ENCODE measurements at regions not wholly inside any gene's neighbourhood (a gene's known extent, or its start where the extent isn't known, plus 50 kb on each side); places are given as distances from the start of the nearest gene placed in this dataset.
A peak's percentile ranks its signal among the peaks of the same experiment; 100 is the strongest.

DNA sequence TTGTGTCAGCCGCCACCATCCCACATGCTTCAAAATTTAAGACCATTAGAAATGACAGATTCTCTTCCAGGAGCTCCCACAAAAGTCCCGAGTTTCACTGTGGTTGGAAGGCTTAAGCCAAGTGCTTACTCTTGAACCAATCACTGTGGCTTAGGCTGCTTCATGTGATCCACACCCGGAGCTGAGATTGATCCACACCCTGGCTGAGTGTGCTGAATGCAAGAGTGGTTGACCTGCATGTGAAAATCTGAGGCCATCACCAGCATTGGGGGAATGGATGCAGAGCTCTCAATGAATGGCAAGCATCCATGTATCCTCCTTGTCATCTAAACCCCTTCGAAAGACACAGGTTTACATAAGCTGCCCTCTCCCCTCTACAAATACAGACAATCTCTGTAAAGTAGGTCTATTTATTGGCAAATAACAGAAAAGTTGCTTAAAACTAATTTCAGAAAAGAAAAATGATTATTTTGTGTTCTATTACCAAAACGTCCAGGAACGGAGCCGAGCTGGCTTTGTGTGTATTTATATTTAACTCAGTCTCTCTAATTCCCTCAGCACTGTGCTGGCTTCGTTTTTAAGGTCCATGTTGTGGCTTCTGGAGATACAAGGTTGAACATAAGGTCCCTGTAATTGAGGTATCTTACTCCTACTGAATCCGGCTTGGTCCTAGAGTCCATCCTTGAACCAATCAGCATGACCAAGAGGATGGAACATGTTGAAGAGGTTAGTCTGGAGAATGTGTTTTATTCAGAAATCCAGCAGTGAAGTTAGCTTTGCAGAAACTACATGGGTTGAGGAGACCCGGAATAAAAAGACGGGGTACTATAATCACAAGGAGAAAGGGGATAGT lies 332.4 kb downstream of the LIG4 start:
- no peaks in the 10 kb centered on the region for H3K27me3 Mint-ChIP-seq
- no peak overlapping the region for H3K27ac Mint-ChIP-seq
- ATAC-seq (no peak), DNase-seq (no peak)
- H3K4me3 Mint-ChIP-seq, result no peak overlapping the region
- no peaks in the 10 kb centered on the region for H3K36me3 Mint-ChIP-seq
- H3K4me1 Mint-ChIP-seq, result no peaks in the 10 kb centered on the region
- POLR2A ChIA-PET, result no interaction called here
- peaks cover 0 to 18% (median 5%) of the 10 kb centered on the region in 9 donors for H3K9me3 Mint-ChIP-seq

DNA sequence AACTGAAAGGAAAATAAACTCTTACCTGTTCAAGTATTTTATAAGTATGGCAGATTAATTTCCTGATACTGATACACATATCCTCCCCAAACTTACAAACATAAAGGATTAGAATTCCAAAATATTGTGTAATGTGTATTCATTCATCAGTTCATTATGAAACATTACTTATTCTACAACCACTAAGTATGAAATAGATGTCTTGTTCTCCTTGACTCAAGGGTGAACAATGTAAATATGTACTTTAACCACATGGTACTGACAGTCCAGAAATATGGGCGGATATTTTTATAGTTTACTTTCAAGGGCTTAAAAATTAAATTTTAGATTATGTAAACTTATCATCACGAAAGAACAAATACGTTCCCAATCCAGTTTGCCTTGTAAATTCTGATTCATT lies 334.0 kb downstream of the LIG4 start:
- Mint-ChIP-seq H3K27ac (no peak overlapping the region), H3K27me3 (no peaks in the 10 kb centered on the region), H3K9me3 (peaks cover 0 to 18% (median 2%) of the 10 kb centered on the region in 9 donors), H3K36me3 (no peaks in the 10 kb centered on the region), H3K4me1 (no peaks in the 10 kb centered on the region), H3K4me3 (no peak overlapping the region)
- DNase-seq (no peak), ATAC-seq (no peak)
- POLR2A ChIA-PET, result no interaction called here

DNA sequence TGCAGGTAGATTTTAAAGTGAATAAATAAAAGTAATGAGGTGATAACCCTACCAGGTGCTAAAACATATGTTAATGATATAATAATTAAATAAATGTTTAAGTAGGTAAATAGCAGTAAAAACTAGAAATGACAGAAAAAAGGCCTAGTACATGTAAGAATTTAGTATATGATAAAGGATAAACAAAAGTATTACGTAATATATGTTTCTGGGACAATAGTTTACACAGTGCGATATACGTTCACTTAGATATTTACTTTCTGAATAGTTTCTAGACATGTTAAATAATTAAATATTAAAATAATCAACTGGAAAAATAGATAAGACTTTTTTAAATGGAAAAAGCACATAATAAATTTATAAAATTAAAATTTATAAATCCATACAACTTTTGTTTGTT lies 340.9 kb downstream of the LIG4 start:
- H3K36me3 Mint-ChIP-seq, result no peaks in the 10 kb centered on the region
- peaks cover 0 to 14% (median 2%) of the 10 kb centered on the region in 9 donors for H3K9me3 Mint-ChIP-seq
- DNase-seq (no peak), ATAC-seq (no peak)
- peaks cover 9 to 17% (median 12%) of the 10 kb centered on the region in 5 donors for H3K27me3 Mint-ChIP-seq
- POLR2A ChIA-PET, result no interaction called here
- no peaks in the 10 kb centered on the region for H3K4me1 Mint-ChIP-seq
- no peak overlapping the region for H3K27ac Mint-ChIP-seq
- no peak overlapping the region for H3K4me3 Mint-ChIP-seq

DNA sequence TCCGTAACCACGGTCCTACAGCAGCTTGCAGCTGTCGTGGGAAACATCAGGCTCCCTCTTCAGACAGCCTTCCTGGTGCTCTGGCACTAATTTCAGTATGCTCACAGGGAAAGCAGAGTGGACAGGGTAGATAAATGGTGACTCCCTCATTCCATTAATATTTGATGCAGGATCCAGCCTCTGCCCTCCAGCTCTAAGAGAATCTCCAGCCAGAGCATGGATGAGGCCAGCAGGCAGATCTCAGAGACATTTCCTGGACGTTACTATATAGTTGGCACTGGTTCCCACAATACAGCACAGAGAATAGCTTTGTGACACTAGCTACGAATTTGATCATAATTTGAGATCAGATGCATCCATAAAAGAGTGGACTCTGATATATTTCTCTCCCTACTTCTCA lies 341.4 kb downstream of the LIG4 start:
- H3K9me3 Mint-ChIP-seq, result peaks cover 0 to 13% (median 2%) of the 10 kb centered on the region in 9 donors
- no peaks in the 10 kb centered on the region for H3K36me3 Mint-ChIP-seq
- DNase-seq (no peak), ATAC-seq (no peak)
- POLR2A ChIA-PET, result no interaction called here
- no peak overlapping the region for H3K4me3 Mint-ChIP-seq
- no peaks in the 10 kb centered on the region for H3K4me1 Mint-ChIP-seq
- H3K27me3 Mint-ChIP-seq, result peaks cover 9 to 18% (median 17%) of the 10 kb centered on the region in 5 donors
- no peak overlapping the region for H3K27ac Mint-ChIP-seq

DNA sequence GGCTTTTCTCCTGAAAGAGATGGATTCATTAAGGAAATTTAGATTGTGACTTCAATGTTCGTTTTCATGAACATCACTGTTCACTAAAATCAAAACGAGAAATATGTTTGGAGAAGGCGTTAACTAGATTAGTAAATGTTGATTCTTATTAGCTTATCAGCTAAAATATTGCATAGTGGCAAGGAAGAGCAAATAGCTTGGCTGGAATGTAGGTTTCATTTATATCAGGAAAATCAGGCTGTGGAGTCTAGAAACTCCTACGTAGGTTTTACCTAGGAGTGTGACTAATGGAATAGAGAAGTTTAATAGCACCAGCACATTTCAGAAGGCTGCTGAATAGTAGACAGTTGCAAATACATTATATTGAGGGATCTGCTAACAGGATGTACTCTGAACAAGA lies 344.9 kb downstream of the LIG4 start:
- H3K27me3 Mint-ChIP-seq, result peaks cover 15 to 35% (median 30%) of the 10 kb centered on the region in 5 donors
- no peak for ATAC-seq
- H3K4me1 Mint-ChIP-seq, result peaks cover 5 to 18% (median 11%) of the 10 kb centered on the region in 4 donors
- no peak for DNase-seq
- POLR2A ChIA-PET, result no interaction called here
- H3K9me3 Mint-ChIP-seq, result peaks cover 0 to 14% (median 1%) of the 10 kb centered on the region in 9 donors
- H3K4me3 Mint-ChIP-seq, result no peak overlapping the region
- no peak overlapping the region for H3K27ac Mint-ChIP-seq
- peaks cover 0 to 5% (median 2%) of the 10 kb centered on the region in 3 donors for H3K36me3 Mint-ChIP-seq

DNA sequence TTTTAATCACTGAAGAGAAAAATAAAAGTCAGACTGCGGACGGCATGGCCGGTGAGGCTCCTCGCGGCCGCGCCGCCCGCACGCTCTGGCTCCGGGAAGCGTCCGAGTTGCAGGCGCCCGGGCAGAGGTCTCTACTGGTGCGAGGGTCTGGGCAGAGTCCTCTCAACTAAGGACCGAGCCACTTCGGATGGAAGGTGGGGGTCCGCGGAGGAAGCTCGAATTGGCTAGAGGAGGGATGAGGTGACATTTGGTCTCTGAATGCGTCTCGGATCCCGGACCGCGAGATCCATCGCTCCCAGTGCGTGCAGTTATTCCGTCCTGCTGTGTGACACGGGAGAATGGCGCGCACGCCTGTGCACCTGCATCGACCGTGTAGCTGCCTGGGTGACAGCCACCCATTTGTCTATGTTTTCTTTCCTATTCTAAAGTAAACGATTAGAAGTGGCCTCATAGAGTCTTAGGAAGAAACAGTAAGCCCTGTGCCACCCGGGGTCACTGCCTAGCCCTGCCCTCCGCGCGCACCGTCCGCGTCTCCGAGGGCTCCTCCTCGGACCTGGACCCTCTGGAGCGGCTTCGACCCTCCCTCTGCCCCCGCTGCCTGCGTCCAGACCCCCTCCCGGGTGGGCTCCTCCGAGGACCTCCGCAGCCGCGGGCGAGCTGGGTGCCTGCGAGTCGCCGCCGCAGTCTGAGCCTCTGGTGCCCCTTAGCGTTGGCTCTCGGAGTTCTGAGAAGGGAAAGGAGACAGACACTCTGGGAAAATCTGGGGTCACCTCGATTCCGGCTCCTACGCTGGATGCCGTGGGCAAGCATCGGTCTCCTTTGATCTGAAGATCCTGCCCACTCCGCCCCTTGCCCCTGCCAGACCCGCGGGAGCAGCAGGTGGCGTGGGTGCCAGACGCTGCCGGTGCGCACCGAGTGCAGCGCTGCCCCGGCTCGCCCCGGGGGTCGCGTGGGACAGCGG lies 347.4 kb downstream of the LIG4 start:
- H3K4me3 Mint-ChIP-seq, result peak overlapping the region in 9 of 10 donors; percentile 39 to 81 (median 58)
- POLR2A ChIA-PET, result no interaction called here
- ATAC-seq (no peak), DNase-seq (no peak)
- peaks cover 0 to 19% (median 4%) of the 10 kb centered on the region in 9 donors for H3K9me3 Mint-ChIP-seq
- H3K27ac Mint-ChIP-seq, result no peak overlapping the region
- peaks cover 27 to 57% (median 43%) of the 10 kb centered on the region in 5 donors for H3K27me3 Mint-ChIP-seq
- peaks cover 6 to 20% (median 11%) of the 10 kb centered on the region in 4 donors for H3K4me1 Mint-ChIP-seq
- peaks cover 0 to 7% (median 5%) of the 10 kb centered on the region in 3 donors for H3K36me3 Mint-ChIP-seq

DNA sequence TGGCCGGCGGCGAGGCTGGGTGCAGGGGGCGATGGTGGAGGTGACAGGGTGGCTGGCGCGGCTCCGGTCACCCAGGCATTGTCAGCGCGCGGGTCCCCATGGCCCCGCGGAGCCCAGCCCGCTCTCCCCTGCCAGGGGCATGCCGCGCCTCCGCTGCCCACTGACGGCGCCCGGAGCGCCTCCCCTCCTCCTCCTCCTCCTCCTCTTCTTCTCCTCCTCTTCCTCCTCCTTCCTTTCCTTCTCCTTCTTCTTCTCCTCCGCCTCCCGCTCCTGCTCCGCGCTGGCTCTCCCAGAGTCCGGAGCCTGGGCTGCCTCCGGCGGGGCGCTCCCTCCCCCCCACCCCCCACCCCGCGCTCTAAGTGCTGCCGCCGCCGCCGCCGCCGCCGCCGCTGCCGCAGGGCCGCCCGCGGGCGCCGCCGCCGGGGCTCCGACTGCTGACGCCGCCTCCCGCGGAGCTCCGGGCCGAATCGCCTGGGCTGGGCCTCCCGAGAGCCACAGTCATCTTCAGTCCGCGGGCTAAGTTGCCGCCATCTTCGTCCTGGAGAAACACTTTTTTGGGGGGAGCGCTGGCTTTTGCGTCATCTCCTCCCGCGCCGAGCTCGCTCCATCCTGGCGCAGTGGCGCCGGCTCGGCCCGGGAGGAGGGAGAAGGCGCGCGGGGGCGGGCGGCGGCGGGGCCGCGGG lies 348.3 kb downstream of the LIG4 start:
- ATAC-seq (no peak), DNase-seq (no peak)
- Mint-ChIP-seq H3K4me3 (peak overlapping the region in 8 of 10 donors; percentile 9 to 83 (median 52)), H3K4me1 (peaks cover 6 to 20% (median 11%) of the 10 kb centered on the region in 4 donors), H3K27me3 (peaks cover 27 to 57% (median 43%) of the 10 kb centered on the region in 5 donors), H3K9me3 (peaks cover 0 to 15% (median 4%) of the 10 kb centered on the region in 9 donors), H3K27ac (no peak overlapping the region), H3K36me3 (peaks cover 0 to 7% (median 5%) of the 10 kb centered on the region in 3 donors)
- POLR2A ChIA-PET, result no interaction called here

DNA sequence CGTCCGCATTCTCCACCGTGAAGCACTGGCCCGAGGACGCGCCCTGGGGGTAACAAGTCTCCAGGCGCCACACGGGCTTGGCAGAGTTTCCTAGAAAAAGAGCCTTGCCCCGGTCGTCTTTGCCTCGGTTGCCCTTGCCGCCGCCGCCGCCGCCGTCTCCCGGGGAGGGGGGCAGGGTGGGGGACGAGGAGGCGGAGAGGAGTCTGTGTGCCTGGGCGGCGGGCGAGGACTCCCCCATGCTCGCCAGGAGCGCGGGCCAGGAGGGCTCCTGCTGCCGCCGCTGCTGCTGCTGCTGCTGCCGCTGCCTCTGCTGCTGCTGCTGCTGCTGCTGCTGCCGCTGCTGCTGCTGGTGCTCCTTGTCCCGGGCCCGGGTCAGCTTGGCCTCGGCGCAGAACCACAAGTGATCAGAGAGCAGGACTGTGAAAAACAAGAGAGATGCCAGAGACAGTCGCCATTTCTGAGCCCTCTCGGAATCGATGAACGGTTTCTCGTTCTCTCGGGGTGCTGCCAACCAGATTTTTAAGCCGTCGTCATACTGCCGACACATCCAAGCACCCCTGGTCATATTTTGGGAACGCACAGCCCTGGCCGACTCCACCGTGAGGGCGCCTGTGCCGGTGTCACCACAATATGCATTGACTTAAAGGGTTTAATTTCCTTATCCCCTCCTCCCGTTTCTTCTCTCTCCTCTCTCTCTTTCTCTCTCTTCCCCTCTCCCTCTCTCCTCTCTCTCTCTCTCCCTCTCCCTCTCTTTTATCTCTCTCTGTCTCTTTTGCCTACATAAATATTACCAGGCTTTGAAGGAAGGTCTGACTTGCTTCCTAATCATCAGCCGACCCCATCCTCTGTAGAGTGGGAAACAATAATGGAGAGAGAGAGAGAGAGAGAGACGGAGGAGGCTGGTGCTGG lies 349.1 kb downstream of the LIG4 start:
- peaks cover 0 to 15% (median 4%) of the 10 kb centered on the region in 9 donors for H3K9me3 Mint-ChIP-seq
- DNase-seq, result no peak
- no peak overlapping the region for H3K27ac Mint-ChIP-seq
- POLR2A ChIA-PET, result no interaction called here
- peaks cover 6 to 20% (median 11%) of the 10 kb centered on the region in 4 donors for H3K4me1 Mint-ChIP-seq
- peaks cover 0 to 7% (median 5%) of the 10 kb centered on the region in 3 donors for H3K36me3 Mint-ChIP-seq
- peak overlapping the region in 9 of 10 donors; percentile 6 to 83 (median 51) for H3K4me3 Mint-ChIP-seq
- no peak for ATAC-seq
- peaks cover 27 to 57% (median 41%) of the 10 kb centered on the region in 5 donors for H3K27me3 Mint-ChIP-seq

DNA sequence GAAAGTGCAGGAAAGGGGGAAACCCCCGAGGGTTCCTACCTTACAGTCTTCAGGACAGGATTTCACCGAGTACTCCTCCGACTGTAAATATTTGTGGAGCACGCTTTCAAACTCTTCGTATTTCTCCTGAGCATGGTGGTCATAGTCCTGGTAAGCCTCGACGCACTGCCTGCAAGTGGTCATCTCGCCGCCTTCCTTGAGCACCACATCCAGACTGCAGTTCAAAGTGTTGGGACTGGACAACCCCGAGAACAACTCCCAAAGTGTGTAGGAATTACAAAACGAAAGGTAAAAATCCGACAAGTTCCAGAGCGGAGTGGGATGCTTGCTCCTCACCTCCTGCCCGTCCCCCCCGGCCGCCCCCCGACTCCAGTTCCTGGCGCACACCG lies 349.7 kb downstream of the LIG4 start:
- DNase-seq (no peak), ATAC-seq (no peak)
- Mint-ChIP-seq H3K9me3 (peaks cover 0 to 15% (median 4%) of the 10 kb centered on the region in 9 donors), H3K36me3 (peaks cover 0 to 7% (median 5%) of the 10 kb centered on the region in 3 donors), H3K4me1 (peaks cover 6 to 20% (median 11%) of the 10 kb centered on the region in 4 donors), H3K4me3 (peak overlapping the region in 8 of 10 donors; percentile 15 to 83 (median 46)), H3K27me3 (peaks cover 27 to 53% (median 41%) of the 10 kb centered on the region in 5 donors), H3K27ac (no peak overlapping the region)
- POLR2A ChIA-PET, result no interaction called here

DNA sequence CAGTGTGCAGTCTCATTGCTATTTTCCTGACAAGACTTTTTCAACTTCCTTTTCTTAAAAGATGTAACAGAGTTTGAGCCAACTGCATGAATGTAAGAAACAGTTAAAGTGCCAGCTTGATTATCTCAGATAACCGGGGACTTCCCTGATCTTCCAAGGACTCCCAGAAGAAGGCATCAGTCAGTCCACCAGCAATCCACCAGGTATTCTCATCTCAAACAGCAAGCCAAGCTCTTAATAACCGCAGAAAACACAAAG lies 350.1 kb downstream of the LIG4 start:
- DNase-seq, result no peak
- Mint-ChIP-seq H3K9me3 (peaks cover 0 to 15% (median 4%) of the 10 kb centered on the region in 9 donors), H3K27ac (no peak overlapping the region), H3K27me3 (peaks cover 24 to 49% (median 41%) of the 10 kb centered on the region in 5 donors), H3K36me3 (peaks cover 0 to 7% (median 5%) of the 10 kb centered on the region in 3 donors), H3K4me1 (peaks cover 6 to 20% (median 11%) of the 10 kb centered on the region in 4 donors), H3K4me3 (peak overlapping the region in 7 of 10 donors; percentile 33 to 66 (median 50))
- no peak for ATAC-seq
- POLR2A ChIA-PET, result no interaction called here

DNA sequence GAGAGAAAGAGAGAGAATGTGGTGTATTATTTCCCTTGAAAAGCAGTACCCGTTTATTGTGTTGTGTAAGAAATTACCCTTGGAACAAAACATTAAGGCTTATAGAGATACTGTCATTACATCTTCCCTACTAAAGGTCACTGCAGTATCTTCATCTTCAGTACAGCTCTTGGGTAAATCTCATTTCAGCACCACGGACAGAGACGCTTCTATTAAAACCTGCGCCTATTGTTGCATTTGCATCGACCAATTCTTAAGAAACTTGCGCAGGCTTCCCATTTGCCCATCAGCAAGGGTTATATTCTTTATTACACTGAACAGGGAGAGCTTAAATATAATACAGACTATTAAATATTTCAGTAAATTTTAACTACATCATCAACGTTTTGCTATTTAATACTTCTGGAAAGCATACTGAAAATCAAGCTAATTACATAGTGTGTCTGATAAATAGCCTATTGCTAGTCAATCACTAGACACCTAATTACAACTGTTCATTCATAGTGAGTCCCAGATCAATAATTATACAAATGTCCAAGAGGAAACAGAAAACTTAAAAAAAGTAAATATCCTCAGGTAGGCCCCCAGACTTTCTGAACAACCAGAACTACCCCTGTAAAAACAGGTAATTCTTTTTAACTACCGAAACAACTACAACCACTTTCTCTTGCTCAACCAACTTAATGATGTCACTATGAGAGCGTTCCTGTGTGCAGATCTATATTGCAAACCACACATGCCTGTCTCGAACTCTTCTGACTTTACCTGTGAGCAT lies 350.6 kb downstream of the LIG4 start:
- DNase-seq (peak in 1 of 10 donors; percentile 4), ATAC-seq (no peak)
- H3K9me3 Mint-ChIP-seq, result peaks cover 0 to 15% (median 6%) of the 10 kb centered on the region in 9 donors
- POLR2A ChIA-PET, result no interaction called here
- peaks cover 20 to 44% (median 36%) of the 10 kb centered on the region in 5 donors for H3K27me3 Mint-ChIP-seq
- peaks cover 0 to 7% (median 5%) of the 10 kb centered on the region in 3 donors for H3K36me3 Mint-ChIP-seq
- peak overlapping the region in 4 of 10 donors; percentile 47 to 59 (median 51) for H3K4me3 Mint-ChIP-seq
- H3K4me1 Mint-ChIP-seq, result peaks cover 6 to 20% (median 11%) of the 10 kb centered on the region in 4 donors
- no peak overlapping the region for H3K27ac Mint-ChIP-seq

Data from naive thymus-derived CD8-positive, alpha-beta T cell (primary cell).